ENCODE measurements at regions not wholly inside any gene's neighbourhood (a gene's known extent, or its start where the extent isn't known, plus 50 kb on each side); places are given as distances from the start of the nearest gene placed in this dataset.

DNA sequence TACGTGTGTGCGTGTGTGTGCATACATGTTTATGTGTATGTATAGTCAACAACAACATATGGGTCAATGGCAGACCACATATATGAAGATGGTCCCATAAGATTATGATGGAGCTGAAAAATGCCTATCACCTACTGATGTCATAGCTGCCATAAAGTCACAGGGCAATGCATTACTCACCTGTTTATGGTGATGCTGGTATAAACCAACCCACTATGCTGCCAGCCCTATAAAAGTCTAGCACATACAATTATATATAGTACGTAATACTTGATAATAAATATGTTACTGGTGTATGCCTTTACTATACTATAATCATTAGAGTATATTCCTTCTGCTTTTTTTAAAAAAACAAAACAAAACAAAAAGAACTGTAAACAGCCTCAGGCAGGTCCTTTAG, 148.4 kb upstream of the ARID1B start:
- H3K36me3 ChIP-seq (ENCODE audit: control insufficient read depth, insufficient read depth, low read length): no peaks in the 10 kb centered on the region
- 100% methylated on average over 2 of the region's 3 CpGs; no CpG with 5 or more reads in 1 of the 2 experiments for WGBS, 2 experiments (ENCODE audit: insufficient coverage in 2 of 2)
- no peak overlapping the region for H3K27ac ChIP-seq (ENCODE audit: low read depth, low read length, severe bottlenecking)
- H3K4me1 ChIP-seq (ENCODE audit: control insufficient read depth, insufficient read depth, low read length, poor library complexity, severe bottlenecking): no peaks in the 10 kb centered on the region
- H3K4me3 ChIP-seq (ENCODE audit: extremely low read depth, insufficient read depth, low read length, poor library complexity, severe bottlenecking): no peak overlapping the region
- H3K9me3 ChIP-seq (ENCODE audit: control insufficient read depth, low read length): no peaks in the 10 kb centered on the region

DNA sequence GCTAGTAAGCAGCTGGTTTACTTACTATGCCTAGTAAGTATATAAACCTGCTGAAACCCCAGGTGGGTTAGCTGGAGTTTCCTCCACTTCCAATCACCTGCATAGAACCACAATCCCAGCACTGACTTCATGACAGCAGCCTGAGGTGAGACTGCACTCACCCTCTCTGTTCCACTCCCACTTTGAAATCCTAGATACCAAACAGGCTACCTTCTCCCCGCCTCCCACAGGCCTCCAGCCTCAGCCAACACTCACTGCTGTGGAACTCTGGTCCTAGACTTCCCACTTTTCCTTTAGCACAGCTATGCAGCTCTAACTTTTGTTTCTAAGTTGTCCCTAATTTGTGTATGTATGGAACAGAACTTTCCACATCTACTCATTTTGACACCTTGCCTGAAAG, 149.7 kb upstream of the ARID1B start:
- no peak overlapping the region for H3K27ac ChIP-seq (ENCODE audit: low read depth, low read length, severe bottlenecking)
- no peak overlapping the region for H3K4me3 ChIP-seq (ENCODE audit: extremely low read depth, insufficient read depth, low read length, poor library complexity, severe bottlenecking)
- H3K4me1 ChIP-seq (ENCODE audit: control insufficient read depth, insufficient read depth, low read length, poor library complexity, severe bottlenecking): no peaks in the 10 kb centered on the region
- WGBS, 2 experiments (ENCODE audit: insufficient coverage in 2 of 2): 63 to 71% methylated on average over 1 of the region's 1 CpG
- H3K9me3 ChIP-seq (ENCODE audit: control insufficient read depth, low read length): no peaks in the 10 kb centered on the region
- H3K36me3 ChIP-seq (ENCODE audit: control insufficient read depth, insufficient read depth, low read length): no peaks in the 10 kb centered on the region

DNA sequence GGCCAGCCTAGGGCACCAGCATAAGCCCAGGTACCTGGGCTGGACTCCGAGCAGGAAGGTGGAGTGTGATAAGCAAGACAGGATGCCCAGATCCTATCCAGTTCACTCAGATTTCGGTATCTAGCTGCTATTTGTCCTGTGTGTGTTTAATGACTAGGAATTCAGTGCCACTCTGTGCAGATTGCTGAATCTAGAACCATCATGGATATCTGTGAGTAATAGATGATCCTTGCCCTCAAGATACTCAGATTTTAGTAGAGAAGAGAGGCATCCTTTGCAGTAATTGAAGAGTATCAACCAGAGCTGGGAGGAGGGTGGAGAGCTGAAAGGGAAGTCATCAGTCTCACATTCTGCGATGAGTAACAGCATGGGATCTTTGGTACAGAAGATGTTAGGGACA, 155.0 kb upstream of the ARID1B start:
- WGBS, 2 experiments (ENCODE audit: insufficient coverage in 2 of 2): 94 to 96% methylated on average over 2 of the region's 3 CpGs
- H3K4me1 ChIP-seq (ENCODE audit: control insufficient read depth, insufficient read depth, low read length, poor library complexity, severe bottlenecking): peaks cover 3% of the 10 kb centered on the region
- H3K27ac ChIP-seq (ENCODE audit: low read depth, low read length, severe bottlenecking): no peak overlapping the region
- no peaks in the 10 kb centered on the region for H3K36me3 ChIP-seq (ENCODE audit: control insufficient read depth, insufficient read depth, low read length)
- no peaks in the 10 kb centered on the region for H3K9me3 ChIP-seq (ENCODE audit: control insufficient read depth, low read length)
- H3K4me3 ChIP-seq (ENCODE audit: extremely low read depth, insufficient read depth, low read length, poor library complexity, severe bottlenecking): no peak overlapping the region

DNA sequence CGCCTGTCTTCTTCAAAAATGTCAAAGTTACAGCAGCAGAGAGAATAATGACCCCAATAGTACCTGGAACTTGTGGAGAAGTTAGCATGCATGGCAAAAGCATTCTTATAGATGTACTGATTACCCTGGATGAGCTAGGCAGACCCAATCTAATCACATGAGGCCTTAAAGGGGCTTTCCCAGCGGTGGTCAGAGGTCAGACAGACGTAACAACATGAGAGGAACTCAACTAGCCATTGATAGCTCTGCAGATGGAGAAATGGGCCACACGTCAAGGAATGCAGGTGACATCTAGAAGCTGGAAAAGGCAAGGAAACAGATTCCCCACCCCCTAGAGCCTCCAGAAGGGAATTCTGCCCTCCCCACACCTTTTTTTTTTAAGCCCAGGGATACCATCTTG, 156.8 kb upstream of the ARID1B start:
- H3K4me3 ChIP-seq (ENCODE audit: extremely low read depth, insufficient read depth, low read length, poor library complexity, severe bottlenecking): no peak overlapping the region
- no peak overlapping the region for H3K27ac ChIP-seq (ENCODE audit: low read depth, low read length, severe bottlenecking)
- 84 to 93% methylated on average over 3 to 4 of the region's 4 CpGs for WGBS, 2 experiments (ENCODE audit: insufficient coverage in 2 of 2)
- H3K9me3 ChIP-seq (ENCODE audit: control insufficient read depth, low read length): no peaks in the 10 kb centered on the region
- no peaks in the 10 kb centered on the region for H3K36me3 ChIP-seq (ENCODE audit: control insufficient read depth, insufficient read depth, low read length)
- H3K4me1 ChIP-seq (ENCODE audit: control insufficient read depth, insufficient read depth, low read length, poor library complexity, severe bottlenecking): peaks cover 4% of the 10 kb centered on the region

DNA sequence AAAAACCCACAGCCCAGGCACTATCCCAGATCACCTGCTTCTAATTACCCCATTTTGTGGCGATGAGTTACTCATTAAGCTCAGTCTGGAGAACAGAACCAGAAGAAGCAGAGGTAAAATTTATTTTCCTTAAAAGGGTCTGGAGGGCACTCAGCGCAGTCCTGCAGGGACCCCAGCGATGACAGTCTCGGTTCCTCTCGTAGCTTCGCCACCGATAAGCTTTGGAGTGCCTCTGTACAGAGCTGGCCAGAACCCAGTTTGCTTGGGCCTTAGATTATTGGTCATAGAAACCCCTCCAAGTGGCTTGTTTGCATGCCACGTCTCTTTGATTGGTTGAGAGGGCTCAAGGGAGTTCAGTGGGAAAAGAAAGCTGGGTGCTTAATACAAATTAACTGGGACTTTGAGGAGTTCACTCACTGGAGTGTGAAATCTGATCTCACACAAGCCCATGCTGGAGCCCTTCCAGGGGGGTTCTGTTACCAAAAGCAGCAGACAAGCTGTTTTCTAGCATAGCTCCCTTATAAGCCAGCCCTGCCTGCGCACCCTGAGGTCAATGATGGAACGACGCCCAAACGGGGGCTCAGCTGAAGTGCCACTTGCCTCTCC, 158.5 kb upstream of the ARID1B start:
- H3K4me1 ChIP-seq (ENCODE audit: control insufficient read depth, insufficient read depth, low read length, poor library complexity, severe bottlenecking): peaks cover 4% of the 10 kb centered on the region
- no peak overlapping the region for H3K4me3 ChIP-seq (ENCODE audit: extremely low read depth, insufficient read depth, low read length, poor library complexity, severe bottlenecking)
- no peaks in the 10 kb centered on the region for H3K36me3 ChIP-seq (ENCODE audit: control insufficient read depth, insufficient read depth, low read length)
- peaks cover 6% of the 10 kb centered on the region for H3K9me3 ChIP-seq (ENCODE audit: control insufficient read depth, low read length)
- 89 to 92% methylated on average over 11 to 12 of the region's 12 CpGs for WGBS, 2 experiments (ENCODE audit: insufficient coverage in 2 of 2)
- no peak overlapping the region for H3K27ac ChIP-seq (ENCODE audit: low read depth, low read length, severe bottlenecking)

DNA sequence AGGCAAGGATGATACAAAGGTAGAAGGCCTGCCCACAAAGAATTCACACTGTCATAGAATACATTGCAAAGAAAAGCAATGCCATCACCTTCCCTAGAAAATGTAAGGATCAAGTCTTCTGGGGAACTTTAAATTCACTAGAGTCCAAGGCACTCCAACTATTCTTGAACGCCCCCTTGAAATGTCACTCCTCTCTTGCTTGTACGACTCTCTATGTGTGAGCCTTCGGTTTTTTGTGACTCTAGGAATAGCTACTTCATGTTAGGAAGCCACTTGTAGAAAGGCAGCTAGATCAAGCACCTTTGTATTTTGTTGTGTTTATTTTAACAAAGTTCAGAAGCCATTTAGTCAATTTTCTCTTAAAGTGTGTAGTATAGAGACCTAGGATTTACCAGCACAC, 159.2 kb upstream of the ARID1B start:
- H3K4me1 ChIP-seq (ENCODE audit: control insufficient read depth, insufficient read depth, low read length, poor library complexity, severe bottlenecking): peaks cover 4% of the 10 kb centered on the region
- H3K9me3 ChIP-seq (ENCODE audit: control insufficient read depth, low read length): peaks cover 6% of the 10 kb centered on the region
- H3K36me3 ChIP-seq (ENCODE audit: control insufficient read depth, insufficient read depth, low read length): no peaks in the 10 kb centered on the region
- 93 to 94% methylated on average over 2 to 3 of the region's 3 CpGs for WGBS, 2 experiments (ENCODE audit: insufficient coverage in 2 of 2)
- H3K27ac ChIP-seq (ENCODE audit: low read depth, low read length, severe bottlenecking): no peak overlapping the region
- no peak overlapping the region for H3K4me3 ChIP-seq (ENCODE audit: extremely low read depth, insufficient read depth, low read length, poor library complexity, severe bottlenecking)

DNA sequence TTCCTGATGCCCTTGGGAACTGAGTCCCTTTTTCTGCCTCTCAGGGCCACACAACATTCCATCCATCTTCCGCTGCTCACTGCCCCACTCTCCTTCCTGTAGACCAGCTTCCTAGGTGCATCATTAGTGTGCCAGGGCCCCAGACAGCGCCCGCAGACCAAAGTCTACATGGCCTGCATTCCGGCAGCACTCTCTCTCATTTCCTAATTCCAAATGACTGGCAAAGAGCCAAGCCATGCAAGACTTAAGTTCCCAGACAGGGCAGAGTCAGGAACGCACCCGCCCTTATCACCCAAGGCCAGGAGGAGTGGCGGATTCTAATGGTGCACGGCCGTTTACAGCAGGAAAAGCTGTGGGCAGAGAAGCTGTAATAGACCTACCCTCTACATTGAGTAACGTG, 159.8 kb upstream of the ARID1B start:
- Histone ChIP-seq H3K4me3 (ENCODE audit: extremely low read depth, insufficient read depth, low read length, poor library complexity, severe bottlenecking) (no peak overlapping the region), H3K9me3 (ENCODE audit: control insufficient read depth, low read length) (peaks cover 6% of the 10 kb centered on the region), H3K4me1 (ENCODE audit: control insufficient read depth, insufficient read depth, low read length, poor library complexity, severe bottlenecking) (peaks cover 4% of the 10 kb centered on the region), H3K36me3 (ENCODE audit: control insufficient read depth, insufficient read depth, low read length) (no peaks in the 10 kb centered on the region), H3K27ac (ENCODE audit: low read depth, low read length, severe bottlenecking) (no peak overlapping the region)
- WGBS, 2 experiments (ENCODE audit: insufficient coverage in 2 of 2): 87 to 91% methylated on average over 5 to 7 of the region's 10 CpGs

DNA sequence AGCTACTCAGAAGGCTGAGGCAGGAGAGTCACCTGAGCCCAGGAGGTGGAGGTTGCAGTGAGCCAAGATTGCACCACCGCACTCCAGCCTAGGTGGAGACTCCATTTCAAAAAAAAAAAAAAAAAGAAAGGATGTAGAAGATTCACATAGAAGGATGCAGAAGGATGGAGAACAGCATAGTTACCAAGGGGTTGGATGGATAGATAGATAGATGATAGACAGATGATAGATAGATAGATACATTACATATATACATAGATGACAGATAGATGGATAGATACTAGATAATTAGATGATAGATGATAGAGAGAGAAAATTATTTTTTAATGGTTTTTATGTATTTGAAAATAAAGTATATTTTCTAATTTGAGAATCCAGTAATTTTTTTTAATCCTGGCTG, 160.7 kb upstream of the ARID1B start:
- H3K4me1 ChIP-seq (ENCODE audit: control insufficient read depth, insufficient read depth, low read length, poor library complexity, severe bottlenecking): peaks cover 4% of the 10 kb centered on the region
- 100% methylated on average over 1 of the region's 1 CpG; no CpG with 5 or more reads in 1 of the 2 experiments for WGBS, 2 experiments (ENCODE audit: insufficient coverage in 2 of 2)
- no peaks in the 10 kb centered on the region for H3K36me3 ChIP-seq (ENCODE audit: control insufficient read depth, insufficient read depth, low read length)
- peaks cover 6% of the 10 kb centered on the region for H3K9me3 ChIP-seq (ENCODE audit: control insufficient read depth, low read length)
- no peak overlapping the region for H3K4me3 ChIP-seq (ENCODE audit: extremely low read depth, insufficient read depth, low read length, poor library complexity, severe bottlenecking)
- H3K27ac ChIP-seq (ENCODE audit: low read depth, low read length, severe bottlenecking): no peak overlapping the region

DNA sequence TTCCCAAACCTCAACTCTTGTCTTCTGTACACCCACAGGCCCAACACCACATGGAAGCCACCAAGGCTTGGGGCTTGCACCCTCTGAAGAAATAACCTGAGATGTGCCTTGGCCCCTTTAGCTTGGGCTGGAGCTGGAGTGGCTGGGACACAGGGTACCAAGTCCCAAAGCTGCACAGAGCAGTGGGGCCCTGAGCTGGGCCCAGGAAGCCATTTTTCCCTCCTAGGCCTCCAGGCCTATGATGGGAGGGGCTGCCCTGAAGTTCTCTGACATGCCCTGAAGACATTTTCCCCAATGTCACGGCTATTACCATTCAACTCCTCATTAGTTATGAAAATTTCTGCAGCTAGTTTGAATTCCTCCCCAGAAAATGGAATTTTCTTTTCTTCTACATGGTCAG, 163.2 kb upstream of the ARID1B start:
- Histone ChIP-seq H3K36me3 (ENCODE audit: control insufficient read depth, insufficient read depth, low read length) (no peaks in the 10 kb centered on the region), H3K9me3 (ENCODE audit: control insufficient read depth, low read length) (peaks cover 6% of the 10 kb centered on the region), H3K27ac (ENCODE audit: low read depth, low read length, severe bottlenecking) (no peak overlapping the region), H3K4me3 (ENCODE audit: extremely low read depth, insufficient read depth, low read length, poor library complexity, severe bottlenecking) (no peak overlapping the region), H3K4me1 (ENCODE audit: control insufficient read depth, insufficient read depth, low read length, poor library complexity, severe bottlenecking) (peaks cover 4% of the 10 kb centered on the region)
- 71 to 75% methylated on average over 1 of the region's 1 CpG for WGBS, 2 experiments (ENCODE audit: insufficient coverage in 2 of 2)

DNA sequence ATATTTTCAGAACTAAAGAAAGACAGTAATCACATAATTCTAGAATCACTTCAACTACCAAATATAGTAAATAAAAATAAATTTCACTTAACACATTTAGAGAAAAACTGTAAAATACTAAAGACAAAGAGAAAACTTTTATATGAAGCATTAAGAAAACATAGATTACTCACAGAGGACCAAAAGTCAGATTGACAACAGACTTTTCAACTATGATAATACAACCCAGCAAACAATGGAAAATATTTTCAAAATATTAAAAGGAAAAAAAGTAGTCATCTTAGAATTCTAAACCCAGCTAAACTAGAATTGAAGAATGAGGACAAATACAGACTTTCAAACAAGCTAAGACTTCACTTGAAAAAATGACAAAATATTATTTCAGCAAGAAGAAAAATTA, 164.8 kb upstream of the ARID1B start:
- Histone ChIP-seq H3K4me3 (ENCODE audit: extremely low read depth, insufficient read depth, low read length, poor library complexity, severe bottlenecking) (no peak overlapping the region), H3K36me3 (ENCODE audit: control insufficient read depth, insufficient read depth, low read length) (no peaks in the 10 kb centered on the region), H3K4me1 (ENCODE audit: control insufficient read depth, insufficient read depth, low read length, poor library complexity, severe bottlenecking) (peaks cover 2% of the 10 kb centered on the region), H3K9me3 (ENCODE audit: control insufficient read depth, low read length) (peaks cover 6% of the 10 kb centered on the region), H3K27ac (ENCODE audit: low read depth, low read length, severe bottlenecking) (no peak overlapping the region)

DNA sequence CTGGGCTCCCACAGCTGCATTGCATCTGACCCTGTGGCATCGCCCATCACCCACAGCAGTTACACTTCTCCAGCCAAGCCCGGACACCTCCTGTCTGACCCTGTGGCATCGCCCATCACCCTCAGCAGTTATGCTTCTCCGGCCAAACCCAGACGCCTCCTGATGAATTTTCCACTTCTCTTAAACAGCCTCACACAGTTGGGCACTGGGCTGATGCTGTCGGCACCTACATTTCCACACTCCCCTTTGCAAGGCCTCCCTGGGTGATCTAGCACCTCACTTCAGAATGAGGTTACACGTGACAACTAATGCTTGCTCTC, 175.2 kb upstream of the ARID1B start:
- Histone ChIP-seq H3K9me3 (ENCODE audit: control insufficient read depth, low read length) (no peaks in the 10 kb centered on the region), H3K4me3 (ENCODE audit: extremely low read depth, insufficient read depth, low read length, poor library complexity, severe bottlenecking) (no peak overlapping the region), H3K27ac (ENCODE audit: low read depth, low read length, severe bottlenecking) (no peak overlapping the region), H3K36me3 (ENCODE audit: control insufficient read depth, insufficient read depth, low read length) (no peaks in the 10 kb centered on the region), H3K4me1 (ENCODE audit: control insufficient read depth, insufficient read depth, low read length, poor library complexity, severe bottlenecking) (no peaks in the 10 kb centered on the region)
- 90 to 92% methylated on average over 7 of the region's 7 CpGs for WGBS, 2 experiments (ENCODE audit: insufficient coverage in 2 of 2)

Measured in mesodermal cell (in vitro differentiated cells).